GM06990 (cell line): ENCODE measurements at regions not wholly inside any gene's neighbourhood (a gene's known extent, or its start where the extent isn't known, plus 50 kb on each side); places are given as distances from the start of the nearest gene placed in this dataset.

Source experiments
- DNase-seq: peaks from one replicate; pipeline ENCODE4 v3.0.0-alpha.2; 2011; ENCODE audit not compliant: insufficient read length; ENCODE audit errors: extremely low read depth
- H3K27me3 ChIP-seq: replicated peaks from 2 replicates; pipeline ENCODE4 v1.6.0; 2011; ENCODE audit warnings: low read length; ENCODE audit not compliant: control insufficient read depth, insufficient read depth
- H3K36me3 ChIP-seq: 2 replicates; pipeline ENCODE4 v1.5.1; 2011; ENCODE audit warnings: low read length; ENCODE audit not compliant: control insufficient read depth, insufficient read depth
- H3K4me3 ChIP-seq: replicated peaks from 2 replicates; pipeline ENCODE4 v1.5.1; 2011; ENCODE audit warnings: low read depth, mild to moderate bottlenecking, control low read depth, low read length
- TF ChIP-seq, protein P1 (sequence below): IDR thresholded peaks from 2 replicates; pipeline ENCODE4 v1.5.1; 2011; ENCODE audit warnings: low read length, control low read depth, mild to moderate bottlenecking, inconsistent platforms; ENCODE audit not compliant: insufficient read depth, poor library complexity, severe bottlenecking

GRCh38 chr3:3745693-3746092 is 53.5 kb upstream of the LRRN1 start:
- Histone ChIP-seq H3K36me3 (no peaks in the 10 kb centered on the region), H3K4me3 (no peak overlapping the region), H3K27me3 (no peaks in the 10 kb centered on the region)
- TF ChIP-seq, protein P1, sequence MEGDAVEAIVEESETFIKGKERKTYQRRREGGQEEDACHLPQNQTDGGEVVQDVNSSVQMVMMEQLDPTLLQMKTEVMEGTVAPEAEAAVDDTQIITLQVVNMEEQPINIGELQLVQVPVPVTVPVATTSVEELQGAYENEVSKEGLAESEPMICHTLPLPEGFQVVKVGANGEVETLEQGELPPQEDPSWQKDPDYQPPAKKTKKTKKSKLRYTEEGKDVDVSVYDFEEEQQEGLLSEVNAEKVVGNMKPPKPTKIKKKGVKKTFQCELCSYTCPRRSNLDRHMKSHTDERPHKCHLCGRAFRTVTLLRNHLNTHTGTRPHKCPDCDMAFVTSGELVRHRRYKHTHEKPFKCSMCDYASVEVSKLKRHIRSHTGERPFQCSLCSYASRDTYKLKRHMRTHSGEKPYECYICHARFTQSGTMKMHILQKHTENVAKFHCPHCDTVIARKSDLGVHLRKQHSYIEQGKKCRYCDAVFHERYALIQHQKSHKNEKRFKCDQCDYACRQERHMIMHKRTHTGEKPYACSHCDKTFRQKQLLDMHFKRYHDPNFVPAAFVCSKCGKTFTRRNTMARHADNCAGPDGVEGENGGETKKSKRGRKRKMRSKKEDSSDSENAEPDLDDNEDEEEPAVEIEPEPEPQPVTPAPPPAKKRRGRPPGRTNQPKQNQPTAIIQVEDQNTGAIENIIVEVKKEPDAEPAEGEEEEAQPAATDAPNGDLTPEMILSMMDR, result no peak
- no peak for DNase-seq

DNA sequence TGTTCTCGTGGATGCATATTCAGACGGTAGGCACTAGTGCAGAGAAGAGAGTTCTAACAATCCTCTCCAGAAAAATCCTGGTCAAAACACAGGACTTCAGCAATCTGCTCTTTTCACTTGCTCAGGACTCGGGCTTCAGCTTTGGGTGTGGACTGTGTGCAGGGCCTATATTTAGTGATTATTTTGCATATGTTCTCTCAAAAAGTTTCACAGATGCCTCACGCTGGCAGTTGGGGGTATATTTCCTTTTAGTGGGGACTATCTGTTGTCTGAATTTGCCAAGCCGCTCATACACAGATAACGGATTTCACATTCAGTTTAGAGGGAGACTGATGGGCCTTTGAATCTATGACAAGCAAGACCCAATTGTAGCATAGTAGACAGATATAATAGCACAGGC is 54.4 kb upstream of the LRRN1 start:
- no peaks in the 10 kb centered on the region for H3K36me3 ChIP-seq
- TF ChIP-seq, protein P1, result no peak
- DNase-seq, result no peak
- H3K27me3 ChIP-seq, result no peaks in the 10 kb centered on the region
- H3K4me3 ChIP-seq, result no peak overlapping the region

- no peaks in the 10 kb centered on the region for H3K36me3 ChIP-seq
- H3K27me3 ChIP-seq, result no peaks in the 10 kb centered on the region
- no peak overlapping the region for H3K4me3 ChIP-seq
- no peak for DNase-seq
- TF ChIP-seq, protein P1, result no peak
These were observed 55.5 kb upstream of the LRRN1 start for GRCh38 chr3:3743754-3744153.

DNA sequence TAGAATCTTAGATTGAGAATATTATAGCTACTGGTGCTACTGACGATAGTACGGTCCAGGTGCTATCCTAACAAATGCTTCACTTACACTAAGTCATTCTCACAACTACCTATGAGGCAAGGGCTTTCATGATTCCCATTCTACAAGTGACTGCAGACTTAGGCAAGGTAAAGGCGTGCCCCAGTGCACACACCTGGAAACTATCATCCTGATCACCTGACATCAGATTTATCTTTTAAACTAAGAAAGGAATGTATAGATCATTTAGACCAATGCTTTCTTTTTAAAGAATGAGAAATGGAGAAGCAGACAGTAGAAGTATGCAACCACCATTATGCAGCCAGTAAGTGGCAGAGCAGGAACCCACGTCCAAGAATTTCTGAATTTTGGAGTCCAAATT is 59.2 kb upstream of the LRRN1 start:
- Histone ChIP-seq H3K27me3 (no peaks in the 10 kb centered on the region), H3K4me3 (no peak overlapping the region), H3K36me3 (no peaks in the 10 kb centered on the region)
- TF ChIP-seq, protein P1, result no peak
- DNase-seq, result no peak

- Histone ChIP-seq H3K4me3 (no peak overlapping the region), H3K27me3 (no peaks in the 10 kb centered on the region), H3K36me3 (no peaks in the 10 kb centered on the region)
- TF ChIP-seq, protein P1, result no peak
- DNase-seq, result no peak
These were observed 59.7 kb upstream of the LRRN1 start for GRCh38 chr3:3739330-3740060.

DNA sequence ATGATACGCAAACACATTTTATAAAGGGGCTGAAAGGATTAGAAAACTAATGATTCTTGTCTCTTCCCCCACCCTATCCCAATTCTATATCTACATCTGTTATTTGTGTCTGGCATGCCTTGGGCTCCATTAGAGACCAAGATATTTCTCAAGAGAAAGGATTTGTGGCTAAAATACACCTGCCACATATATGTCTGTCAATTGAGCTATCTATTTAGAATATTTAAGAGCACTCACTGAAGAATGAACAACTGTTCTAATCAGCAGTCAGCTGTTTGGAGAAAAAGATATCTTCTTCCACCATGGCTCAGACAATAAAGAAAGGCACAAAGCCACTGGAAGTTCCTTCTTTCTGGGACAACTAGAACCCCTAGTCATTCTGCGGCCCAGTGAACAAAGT is 61.7 kb upstream of the LRRN1 start:
- Histone ChIP-seq H3K36me3 (no peaks in the 10 kb centered on the region), H3K27me3 (no peaks in the 10 kb centered on the region), H3K4me3 (no peak overlapping the region)
- TF ChIP-seq, protein P1, result no peak
- DNase-seq, result no peak
